ENCODE measurements at regions not wholly inside any gene's neighbourhood (a gene's known extent, or its start where the extent isn't known, plus 50 kb on each side); places are given as distances from the start of the nearest gene placed in this dataset.

- TF ChIP-seq ZFX (IDR thresholded peaks at IDR 0.05; ENCODE audit: borderline replicate concordance) (no peak), CTCF (IDR thresholded peaks at IDR 0.05) (no peak)
- H3K27ac ChIP-seq, result no peak overlapping the region
These were observed 50.0 kb upstream of the NAA35 start for GRCh38 chr9:85890962-85891361.
